Ovary (tissue), 3 donors: ENCODE measurements at regions not wholly inside any gene's neighbourhood (a gene's known extent, or its start where the extent isn't known, plus 50 kb on each side); places are given as distances from the start of the nearest gene placed in this dataset.

Source experiments
- CTCF ChIP-seq, 3 donors: fragments of 450-650 bp in 2 of 3; fragments of 200-600 bp in 1 of 3; IDR thresholded peaks; one replicate each; pipeline versions ENCODE4 v1.5.1 to v1.8.0; 2016 to 2022; ENCODE audit warnings: antibody characterized with exemption in 3 of 3, mild to moderate bottlenecking in 1 of 3
- EP300 ChIP-seq: sonication (generic); formaldehyde crosslinking; IDR thresholded peaks from one replicate; pipeline ENCODE4 v1.6.1; 2017; ENCODE audit warnings: antibody characterized with exemption
- POLR2A ChIP-seq: fragments of 450-650 bp; IDR thresholded peaks from one replicate; pipeline ENCODE4 v1.6.1; 2017; ENCODE audit warnings: antibody characterized with exemption, mild to moderate bottlenecking, moderate library complexity
- donor health status: DM: no; HTN: no; CAD: no.

GRCh38 chr2:183837157-183837556 is 712.9 kb downstream of the NUP35 start:
- TF ChIP-seq EP300 (no peak), CTCF (IDR thresholded peaks at IDR 0.05) (no peak), POLR2A (no peak)
